Skin epidermis (tissue), 12 donors: ENCODE measurements at regions not wholly inside any gene's neighbourhood (a gene's known extent, or its start where the extent isn't known, plus 50 kb on each side); places are given as distances from the start of the nearest gene placed in this dataset.
"Not testable (repeated sequence)": the region's sequence is repeated elsewhere in the genome, so short reads cannot be mapped to it uniquely, and the experiment has no call there.

ENCODE experiments used
- H3K27ac ChIP-seq, 21 experiments: fragments of 200-600 bp; sonication (generic) in 11 of 21; one replicate each; pipeline ENCODE4 v1.5.0; 2020; ENCODE audit warnings: mild to moderate bottlenecking in 3 of 21, inconsistent platforms in 2 of 21, moderate library complexity in 2 of 21
- H3K4me3 ChIP-seq, 7 experiments: fragments of 200-600 bp; sonication (generic) in 2 of 7; one replicate each; pipeline ENCODE4 v1.5.0; 2020; ENCODE audit warnings: inconsistent platforms in 2 of 7, mild to moderate bottlenecking in 2 of 7, moderate library complexity in 1 of 7

DNA sequence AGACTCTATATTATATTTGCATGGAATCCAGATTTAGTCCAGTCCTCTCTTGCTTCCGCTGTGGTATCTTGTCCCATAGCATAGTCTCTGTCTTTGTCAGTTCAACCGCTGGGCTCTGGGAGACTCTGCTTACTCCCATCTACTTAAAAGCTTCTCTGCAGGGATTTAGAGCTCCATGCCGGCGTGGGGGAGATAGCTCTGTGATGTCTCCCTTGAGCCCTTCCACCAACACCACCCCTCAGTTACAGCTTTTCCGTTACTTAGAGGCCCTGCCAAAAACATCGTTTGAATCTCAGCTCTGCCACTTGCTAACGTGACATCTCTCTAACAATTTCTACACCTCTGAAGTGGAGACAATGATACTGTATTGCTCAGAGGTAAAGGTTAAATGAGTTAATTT is 306.1 kb upstream of the ZNF608 start:
- H3K27ac ChIP-seq: no peak overlapping the region
- H3K4me3 ChIP-seq: no peak overlapping the region

DNA sequence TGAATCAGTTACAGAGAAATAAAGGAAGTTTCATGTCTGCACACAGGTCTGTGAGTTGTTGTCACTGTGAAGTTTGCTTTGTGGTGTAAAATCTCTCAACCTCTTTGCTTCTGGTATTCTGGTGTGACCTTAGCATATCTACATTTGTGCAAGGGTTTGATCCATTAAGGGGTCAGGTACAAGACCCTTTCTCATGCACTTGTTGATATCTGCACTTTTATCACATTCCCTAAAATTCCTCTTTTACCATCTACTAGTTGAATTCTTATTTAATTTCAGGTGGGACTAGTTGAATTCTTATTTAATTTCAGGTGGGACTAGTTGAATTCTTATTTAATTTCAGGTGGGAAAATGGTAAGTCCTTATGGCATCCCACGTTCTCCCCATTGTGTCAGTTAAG is 306.7 kb upstream of the ZNF608 start:
- H3K4me3 ChIP-seq: no peak overlapping the region

DNA sequence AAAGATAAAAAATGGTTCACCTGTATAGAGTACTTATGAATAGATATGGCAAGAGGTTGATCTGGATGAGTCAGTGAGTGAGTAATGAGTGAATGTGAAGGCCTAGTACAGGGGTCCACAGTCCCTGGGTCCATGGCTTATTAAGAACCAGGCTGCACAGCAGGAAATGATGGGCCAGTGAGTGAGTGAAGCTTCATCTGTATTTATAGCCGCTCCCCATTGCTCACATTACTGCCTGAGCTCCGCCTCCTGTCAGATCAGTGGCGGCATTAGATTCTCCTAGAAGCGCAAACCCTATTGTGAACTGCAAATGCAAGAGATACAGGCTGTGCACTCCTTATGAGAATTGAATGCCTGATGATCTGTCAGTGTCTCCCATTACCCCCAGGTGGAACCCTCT is 307.7 kb upstream of the ZNF608 start:
- no peak overlapping the region for H3K27ac ChIP-seq
- H3K4me3 ChIP-seq: no peak overlapping the region

More for the DNA sequence above, 306.7 kb upstream of the ZNF608 start:
- H3K27ac ChIP-seq: no peak overlapping the region

DNA sequence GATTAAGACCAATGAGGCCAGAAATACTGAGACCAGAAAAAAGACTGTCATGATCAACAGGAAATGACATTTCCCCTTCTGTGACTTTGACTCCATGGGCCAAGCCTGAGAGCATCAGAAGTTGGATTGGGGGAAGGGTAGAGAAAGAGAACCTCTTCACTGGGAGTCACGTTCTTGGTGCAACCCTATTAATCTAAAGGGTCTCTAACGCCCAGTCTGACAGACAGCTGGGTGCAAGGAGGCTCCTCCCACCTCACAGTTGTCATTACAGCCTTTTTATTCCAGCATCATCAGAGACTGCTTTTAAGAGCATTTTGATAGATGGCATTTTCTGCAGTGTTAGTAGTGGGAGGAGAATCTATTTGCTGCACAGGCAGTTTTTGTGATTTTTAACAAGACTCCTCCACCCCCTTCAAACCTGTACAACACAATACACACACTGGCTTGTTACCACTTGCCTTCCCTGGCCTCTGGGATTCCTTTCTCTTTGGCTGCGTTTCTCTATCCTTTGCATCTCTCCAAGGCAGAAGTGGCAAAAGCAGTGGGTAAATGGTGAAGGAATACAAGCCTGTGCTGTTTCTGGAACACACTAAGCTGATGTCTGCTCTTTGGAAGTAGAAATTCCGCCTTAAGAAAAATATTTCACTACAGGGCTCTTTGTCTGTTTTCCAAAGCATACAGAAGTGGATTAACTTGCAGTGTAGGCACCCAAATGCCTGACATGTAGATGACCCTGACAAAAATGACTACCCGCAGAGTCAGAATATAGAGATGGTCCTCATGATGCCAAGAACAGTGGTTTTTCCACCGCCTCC is 310.4 kb upstream of the ZNF608 start:
- no peak overlapping the region for H3K4me3 ChIP-seq
- no peak overlapping the region for H3K27ac ChIP-seq

DNA sequence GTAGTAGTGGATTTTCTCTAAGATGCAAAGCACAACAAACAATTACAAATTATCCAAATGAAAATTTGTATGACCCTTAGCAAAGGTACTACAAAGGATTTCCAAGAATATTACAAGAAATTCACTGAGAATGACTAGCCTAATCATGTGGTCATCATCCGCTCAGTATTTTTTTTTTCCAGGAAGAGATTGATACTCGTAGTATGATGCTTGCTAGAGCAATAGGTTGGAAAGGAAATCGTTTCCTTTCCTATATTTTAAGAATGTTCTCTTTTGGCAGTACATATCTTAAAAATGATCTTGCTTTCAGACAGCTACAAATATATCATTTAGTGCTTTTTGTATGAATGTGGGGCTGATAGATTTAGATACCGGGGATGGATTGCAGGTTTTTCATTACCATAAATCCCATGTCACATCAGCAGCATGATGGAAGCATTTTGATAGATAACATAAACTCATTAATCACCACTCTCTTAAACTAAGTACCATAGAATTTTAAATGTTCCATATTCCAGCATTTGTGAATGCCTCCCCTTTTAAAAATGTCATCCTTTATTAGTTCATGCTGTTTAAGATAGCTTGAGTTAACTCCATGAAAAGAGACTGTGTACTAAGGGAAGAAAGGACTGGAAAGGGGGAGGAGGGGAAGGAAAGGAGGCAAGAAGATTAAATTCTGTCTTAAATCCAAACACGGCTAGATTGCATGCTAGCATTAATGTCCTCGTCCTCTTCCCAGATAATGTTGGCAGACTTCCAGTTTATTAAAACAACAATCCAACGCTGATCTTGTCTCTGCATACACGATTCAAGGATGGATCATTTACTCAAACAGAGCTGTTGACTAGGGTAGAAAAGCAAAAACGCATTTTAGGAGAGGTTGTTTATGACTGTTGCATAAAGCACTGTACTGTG is 311.7 kb upstream of the ZNF608 start:
- Histone ChIP-seq H3K4me3 (no peak overlapping the region), H3K27ac (peak overlapping the region in 1 of 21 experiments; percentile 12)

DNA sequence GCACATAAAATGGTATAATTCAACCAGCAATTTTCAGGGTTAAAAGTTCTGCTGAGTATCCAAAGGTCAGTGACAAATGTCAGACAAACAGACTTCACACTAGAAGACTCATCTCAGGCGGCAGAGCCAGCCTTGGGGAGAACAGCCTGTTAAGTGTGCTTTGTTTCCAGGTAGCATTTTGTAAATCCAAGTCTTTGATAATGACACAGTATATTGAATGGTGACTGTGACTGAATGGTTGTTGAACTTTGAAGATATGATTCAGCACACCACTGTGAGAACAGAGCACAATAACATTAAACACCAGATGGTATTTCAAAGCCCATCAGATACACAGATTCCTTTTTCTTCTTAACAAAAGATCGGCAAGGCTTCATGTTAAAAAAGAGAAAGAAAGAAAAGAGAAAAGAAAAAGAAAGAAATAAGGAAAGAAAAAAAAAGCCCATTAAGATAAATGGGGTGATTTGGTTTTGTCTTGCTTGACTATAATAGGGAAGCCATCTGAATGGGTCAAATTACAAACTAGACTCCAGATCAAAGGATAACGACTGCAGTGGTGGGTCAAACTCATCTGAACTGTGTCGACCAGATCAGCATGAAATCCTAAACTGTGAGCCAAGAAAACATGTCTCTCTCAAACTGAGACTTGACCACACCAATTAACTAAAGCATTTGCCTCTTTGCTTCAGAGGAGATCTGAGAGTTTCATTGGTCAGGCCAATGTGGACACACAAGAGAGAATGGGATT is 313.0 kb upstream of the ZNF608 start:
- H3K27ac ChIP-seq: peak overlapping the region in 1 of 21 experiments; percentile 36

DNA sequence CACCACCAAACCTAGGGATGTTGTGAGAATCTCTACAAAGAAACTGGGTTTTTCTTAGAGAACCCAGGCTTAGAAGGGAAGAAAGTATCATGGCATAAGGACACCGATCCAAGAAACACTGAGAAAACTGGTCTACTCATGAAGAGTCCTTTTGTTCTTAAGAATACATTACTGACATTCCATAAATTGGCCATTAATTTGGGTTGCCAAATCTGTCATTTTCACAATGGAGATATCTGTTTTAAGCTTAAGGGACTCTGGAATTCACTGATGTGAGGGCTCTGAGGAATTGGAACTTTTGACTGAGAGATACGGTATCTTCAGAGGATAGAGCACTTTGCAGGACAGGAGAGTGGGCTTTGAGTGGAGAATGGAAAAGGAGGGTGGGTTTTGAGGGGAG is 315.3 kb upstream of the ZNF608 start:
- no peak overlapping the region for H3K27ac ChIP-seq
- no peak overlapping the region for H3K4me3 ChIP-seq

More for the DNA sequence above, 313.0 kb upstream of the ZNF608 start:
- no peak overlapping the region for H3K4me3 ChIP-seq

DNA sequence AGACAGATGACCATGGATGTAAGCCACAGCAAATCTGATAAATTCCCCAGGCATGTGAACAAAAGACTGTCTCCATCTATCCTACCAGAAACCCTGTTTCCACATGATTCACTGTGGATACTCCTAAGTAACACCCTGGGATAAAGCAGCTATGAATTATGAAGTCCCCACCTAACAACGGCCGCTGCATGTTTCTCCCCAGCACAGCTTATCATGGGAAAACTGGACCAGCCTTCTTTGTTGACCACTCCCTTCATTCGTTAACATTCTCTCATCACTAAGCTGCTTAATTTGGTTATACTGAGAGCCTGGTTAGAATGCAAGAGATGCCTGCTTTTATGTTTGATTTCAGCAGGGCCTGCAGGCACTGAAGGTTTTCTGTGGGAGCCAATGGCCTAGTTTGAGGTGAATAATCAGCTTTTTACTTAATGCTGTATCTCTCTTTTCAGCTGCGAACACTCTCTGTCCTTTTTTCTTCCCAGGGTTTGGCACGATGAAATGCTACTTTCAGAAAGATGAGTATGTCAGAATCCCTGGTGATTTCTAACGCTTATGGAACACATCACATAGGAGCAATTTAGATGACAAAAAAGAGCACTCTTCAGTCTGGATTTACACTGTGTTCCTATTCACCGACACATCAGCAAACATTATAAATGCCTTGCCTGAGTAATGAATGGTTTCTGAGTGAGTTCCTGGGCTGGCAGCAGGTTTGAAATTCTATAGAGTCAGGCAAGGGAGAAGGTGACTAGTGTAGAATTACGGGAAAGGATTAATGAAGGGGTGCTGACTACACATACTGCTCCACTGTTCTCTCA is 318.4 kb upstream of the ZNF608 start:
- Histone ChIP-seq H3K4me3 (no peak overlapping the region), H3K27ac (no peak overlapping the region)

DNA sequence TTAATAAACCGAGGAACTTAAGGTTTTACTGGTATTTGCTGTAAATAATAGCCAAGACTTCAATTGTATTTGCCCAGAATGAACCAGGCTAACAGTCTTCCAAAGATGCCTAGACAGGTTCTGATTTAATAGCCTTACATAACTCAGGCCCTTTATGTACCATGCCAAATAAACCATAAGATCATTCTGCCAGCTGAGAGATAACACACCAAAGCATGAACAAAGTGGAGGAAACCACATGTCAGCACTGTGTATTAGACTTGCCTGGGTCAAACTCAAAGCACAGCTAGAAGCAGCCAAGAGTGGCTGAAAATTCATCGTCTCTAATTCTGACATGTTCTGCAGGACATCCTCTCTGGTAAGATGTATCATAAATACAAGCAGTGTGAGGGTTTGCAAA is 319.3 kb upstream of the ZNF608 start:
- Histone ChIP-seq H3K4me3 (no peak overlapping the region), H3K27ac (no peak overlapping the region)

DNA sequence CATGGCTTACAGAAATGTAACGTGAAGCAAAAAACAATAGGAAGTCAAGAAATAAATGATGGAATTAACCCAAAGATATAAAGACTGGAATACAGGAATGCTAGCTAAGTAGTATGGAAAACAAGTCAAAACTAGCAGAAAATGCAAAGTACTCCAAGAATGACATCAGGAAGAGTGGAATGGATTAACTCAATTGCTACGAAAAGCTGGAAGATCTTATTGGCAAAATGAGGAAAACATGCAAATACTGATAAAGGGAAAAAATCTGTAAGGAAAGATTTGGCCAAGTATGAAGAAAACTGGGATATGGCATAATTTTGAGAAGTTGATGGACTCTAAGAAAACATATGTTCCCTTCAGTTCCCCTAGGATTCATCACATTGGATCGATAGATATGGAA is 324.5 kb upstream of the ZNF608 start:
- Histone ChIP-seq H3K27ac (no peak overlapping the region), H3K4me3 (no peak overlapping the region)

DNA sequence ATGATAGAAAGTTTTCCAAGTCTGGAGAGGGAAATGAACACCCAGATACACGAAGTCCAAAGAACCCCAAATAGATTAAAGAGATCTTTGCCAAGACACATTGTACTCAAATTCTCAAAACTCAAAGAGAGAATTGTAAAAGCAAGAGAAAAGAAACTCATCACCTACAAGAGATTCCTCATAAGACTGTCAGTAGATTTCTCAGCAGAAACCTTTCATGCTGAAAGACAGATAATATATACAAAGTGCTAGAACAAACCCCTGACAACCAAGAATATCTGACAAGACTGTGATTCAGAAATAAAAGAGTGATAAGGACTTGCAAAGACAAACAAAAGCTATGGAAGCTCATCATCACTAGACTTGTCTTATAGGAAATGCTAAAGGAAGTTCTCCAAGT is 326.7 kb upstream of the ZNF608 start:
- Histone ChIP-seq H3K4me3 (no peak overlapping the region), H3K27ac (no peak overlapping the region)

DNA sequence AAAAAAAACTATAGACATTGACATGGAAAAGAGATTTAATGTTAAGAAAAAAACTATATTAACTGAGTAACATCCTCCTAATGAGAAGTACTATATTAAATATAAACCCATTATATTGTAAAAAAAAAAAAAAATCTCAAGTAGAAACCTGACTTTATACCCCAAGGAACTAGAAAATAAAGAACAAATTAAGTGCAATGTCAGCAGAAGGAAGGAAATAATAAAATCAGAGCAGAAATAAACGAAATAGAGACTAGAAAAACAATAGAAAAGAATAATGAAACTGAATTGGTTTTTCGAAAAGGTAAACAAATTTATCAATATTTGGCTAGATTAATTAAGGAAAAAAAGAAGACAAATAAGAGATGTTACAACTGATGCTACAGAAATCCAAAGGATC is 329.1 kb upstream of the ZNF608 start:
- Histone ChIP-seq H3K27ac (no peak overlapping the region), H3K4me3 (no peak overlapping the region)

DNA sequence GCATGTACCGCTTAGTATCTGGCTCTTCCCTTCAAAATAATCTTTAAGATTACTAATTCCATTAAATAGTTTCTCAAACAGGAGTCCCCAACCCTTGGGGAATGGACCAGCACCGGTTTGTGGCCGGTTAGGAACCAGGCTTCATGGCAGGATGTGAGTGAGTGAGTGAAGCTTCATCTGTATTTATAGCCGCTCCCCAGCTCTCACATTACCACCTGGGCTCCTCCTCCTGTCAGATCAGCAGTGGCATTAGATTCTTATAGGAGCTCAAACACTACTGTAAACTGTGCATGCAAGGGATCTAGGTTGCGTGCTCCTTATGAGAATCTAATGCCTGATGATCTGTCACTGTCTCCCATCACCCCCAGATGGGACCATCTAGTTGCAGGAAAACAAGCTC is 332.6 kb upstream of the ZNF608 start:
- H3K4me3 ChIP-seq, H3K27ac ChIP-seq: not testable (repeated sequence)

DNA sequence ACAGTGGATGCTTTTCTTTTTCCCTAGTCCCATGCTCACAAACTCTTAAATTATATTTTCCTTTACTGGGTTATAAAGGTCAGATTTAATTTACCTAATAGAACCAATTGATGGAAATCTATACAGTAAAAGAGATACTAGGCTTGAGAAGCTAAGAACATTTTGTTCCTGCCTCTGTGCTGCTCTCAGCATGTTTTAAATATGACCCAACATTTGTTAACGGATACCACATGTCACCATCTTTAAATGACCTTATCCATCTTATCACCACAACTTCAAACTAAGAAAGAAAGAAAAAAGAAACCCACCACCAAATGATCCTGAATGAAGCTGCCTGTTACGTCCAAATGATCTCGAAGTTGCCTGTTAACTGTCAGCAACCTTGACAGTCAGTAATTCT is 334.7 kb upstream of the ZNF608 start:
- Histone ChIP-seq H3K27ac (no peak overlapping the region), H3K4me3 (no peak overlapping the region)

DNA sequence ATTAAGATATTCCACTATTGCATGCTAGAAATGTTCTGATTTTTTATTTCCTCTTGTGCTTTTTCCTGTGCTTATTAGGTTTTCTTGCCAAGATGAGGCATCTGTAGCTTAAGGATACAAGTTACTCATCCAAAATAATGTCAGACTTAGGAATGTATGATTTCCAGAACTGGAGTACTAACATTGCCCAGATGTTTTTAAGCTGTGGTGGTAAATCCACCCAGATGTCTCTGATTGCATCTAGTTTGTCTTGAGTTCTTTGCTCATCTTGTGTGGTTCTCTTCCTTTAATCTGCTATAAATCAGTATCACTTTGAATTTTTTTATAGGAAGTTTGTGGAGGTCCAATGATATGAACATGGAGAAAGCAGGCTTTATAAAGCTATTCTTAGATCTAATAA is 337.5 kb upstream of the ZNF608 start:
- Histone ChIP-seq H3K27ac (peak overlapping the region in 1 of 21 experiments; percentile 6), H3K4me3 (no peak overlapping the region)

DNA sequence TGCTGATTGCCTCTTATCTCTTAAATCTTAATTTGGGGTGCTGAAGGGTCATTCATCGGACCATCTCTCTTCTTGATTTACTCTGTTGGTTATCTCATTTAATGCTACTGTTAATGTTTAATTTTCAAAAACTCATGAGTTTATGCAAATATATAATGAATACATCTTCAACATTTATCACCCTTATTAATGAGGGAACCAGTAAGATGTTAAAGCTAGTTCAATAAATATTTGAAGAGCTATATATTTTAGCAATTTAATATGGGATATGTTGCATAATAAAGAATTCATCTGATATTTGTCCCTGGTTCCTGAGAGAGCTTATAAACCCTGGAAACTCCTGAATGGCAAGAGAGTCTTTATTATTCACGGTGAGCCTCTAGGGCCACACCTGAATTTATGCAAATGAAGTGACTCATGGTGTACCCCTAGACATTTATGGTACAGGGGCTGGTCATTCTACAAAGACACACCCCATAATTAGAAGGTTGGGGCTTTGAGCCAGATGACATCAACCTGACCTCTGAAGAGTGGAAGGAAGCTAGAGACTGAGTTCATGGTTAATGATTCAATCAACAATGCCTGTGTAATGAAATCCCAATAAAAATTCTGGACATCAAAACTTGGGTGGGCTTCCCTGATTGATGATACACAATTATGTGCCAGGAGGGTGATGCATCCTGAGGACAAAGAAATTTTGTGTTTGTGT is 339.5 kb upstream of the ZNF608 start:
- Histone ChIP-seq H3K27ac (no peak overlapping the region), H3K4me3 (no peak overlapping the region)

DNA sequence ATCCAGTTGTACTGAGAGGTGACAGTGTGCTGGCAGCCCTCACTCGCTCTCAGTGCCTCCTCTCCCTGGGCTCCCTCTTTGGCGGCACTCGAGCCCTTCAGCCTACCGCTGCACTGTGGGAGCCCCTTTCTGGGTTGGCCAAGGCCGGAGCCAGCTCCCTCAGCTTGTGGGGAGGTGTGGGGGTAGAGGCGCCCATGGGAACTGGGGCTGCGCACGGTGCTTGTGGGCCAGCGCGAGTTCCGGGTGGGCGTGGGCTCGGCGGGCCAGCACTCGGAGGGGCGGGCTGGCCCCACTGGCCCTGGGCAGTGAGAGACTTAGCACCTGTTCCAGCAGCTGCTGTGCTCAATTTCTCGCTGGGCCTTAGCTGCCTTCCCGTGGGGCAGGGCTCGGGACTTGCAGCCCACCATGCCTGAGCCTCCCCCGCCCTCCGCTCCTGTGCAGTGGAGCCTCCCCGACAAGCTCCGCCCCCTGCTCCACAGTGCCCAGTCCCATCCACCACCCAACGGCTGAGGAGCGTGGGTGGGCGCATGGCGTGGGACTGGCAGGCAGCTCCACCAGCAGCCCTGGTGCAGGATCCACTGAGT is 342.2 kb upstream of the ZNF608 start:
- Histone ChIP-seq H3K4me3 (no peak overlapping the region), H3K27ac (no peak overlapping the region)

DNA sequence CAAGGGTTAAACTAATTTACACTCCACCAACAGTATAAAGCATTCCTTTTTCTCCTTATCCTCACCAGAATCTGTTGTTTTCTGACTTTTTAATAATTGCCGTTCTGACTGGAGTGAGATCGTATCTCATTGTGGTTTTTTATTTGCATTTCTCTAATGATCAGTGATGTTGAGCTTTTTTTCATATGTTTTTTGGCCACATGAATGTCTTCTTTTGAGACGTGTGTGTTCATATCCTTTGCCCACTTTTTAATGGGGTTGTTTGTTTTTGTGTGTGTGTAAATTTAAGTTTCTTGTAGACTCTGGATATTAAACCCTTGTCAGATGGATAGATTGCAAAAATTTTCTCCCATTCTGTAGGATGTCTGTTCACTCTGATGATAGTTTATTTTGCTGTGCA is 345.7 kb upstream of the ZNF608 start:
- not testable (repeated sequence) for H3K4me3 ChIP-seq, H3K27ac ChIP-seq
